SK-N-MC (cell line): ENCODE measurements at regions not wholly inside any gene's neighbourhood (a gene's known extent, or its start where the extent isn't known, plus 50 kb on each side); places are given as distances from the start of the nearest gene placed in this dataset.

Experiments
- EZH2 ChIP-seq: fragments of 200-600 bp; sonication (generic); IDR thresholded peaks from one replicate; pipeline ENCODE4 v1.6.1; 2017; ENCODE audit warnings: antibody characterized with exemption
- FOXP2 ChIP-seq: optimal IDR thresholded peaks from 2 replicates; pipeline ENCODE3; 2011; ENCODE audit warnings: mild to moderate bottlenecking, moderate library complexity; ENCODE audit not compliant: insufficient read depth; ENCODE audit errors: extremely low read length, control extremely low read depth
- POLR2AphosphoS5 ChIP-seq: IDR thresholded peaks from 2 replicates; pipeline ENCODE4 v1.6.1; 2012; ENCODE audit warnings: mild to moderate bottlenecking, low read depth, low read length, borderline replicate concordance

DNA sequence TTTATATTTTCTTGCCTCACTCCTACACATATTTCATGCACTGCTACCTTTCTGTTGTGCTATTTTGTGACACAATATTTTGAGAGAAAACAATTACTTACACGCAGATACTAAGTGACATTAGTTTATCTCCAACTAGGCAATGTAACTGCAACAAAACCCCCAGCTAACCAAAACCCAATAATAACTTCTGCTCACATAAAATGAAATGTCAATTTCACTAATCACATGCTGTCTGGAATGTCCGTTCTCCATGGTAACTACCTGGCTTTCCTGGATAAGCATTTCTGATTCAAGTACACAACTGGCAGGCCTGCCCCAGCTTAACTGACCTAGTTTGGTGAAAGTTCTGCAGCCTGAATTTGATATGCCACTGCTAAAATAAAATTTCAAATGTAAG is 313.5 kb downstream of the TMA16 start:
- TF ChIP-seq EZH2, result no peak
- TF ChIP-seq POLR2AphosphoS5, result no peak
- no peak for TF ChIP-seq FOXP2
